OCI-LY3 (cell line): ENCODE measurements at regions not wholly inside any gene's neighbourhood (a gene's known extent, or its start where the extent isn't known, plus 50 kb on each side); places are given as distances from the start of the nearest gene placed in this dataset.

ENCODE experiments used
- EZH2phosphoT487 ChIP-seq: fragments of 200-600 bp; shearing (Covaris generic); IDR thresholded peaks from 2 replicates; pipeline ENCODE4 v1.6.1; 2018; ENCODE audit warnings: antibody characterized with exemption, mixed run types, low read depth
- TF ChIP-seq, protein P1 (sequence below): fragments of 200-600, 300-600 bp; sonication (generic); IDR thresholded peaks from 2 replicates; pipeline ENCODE4 v1.5.1; 2014; ENCODE audit warnings: antibody characterized with exemption, low read length, low read depth

DNA sequence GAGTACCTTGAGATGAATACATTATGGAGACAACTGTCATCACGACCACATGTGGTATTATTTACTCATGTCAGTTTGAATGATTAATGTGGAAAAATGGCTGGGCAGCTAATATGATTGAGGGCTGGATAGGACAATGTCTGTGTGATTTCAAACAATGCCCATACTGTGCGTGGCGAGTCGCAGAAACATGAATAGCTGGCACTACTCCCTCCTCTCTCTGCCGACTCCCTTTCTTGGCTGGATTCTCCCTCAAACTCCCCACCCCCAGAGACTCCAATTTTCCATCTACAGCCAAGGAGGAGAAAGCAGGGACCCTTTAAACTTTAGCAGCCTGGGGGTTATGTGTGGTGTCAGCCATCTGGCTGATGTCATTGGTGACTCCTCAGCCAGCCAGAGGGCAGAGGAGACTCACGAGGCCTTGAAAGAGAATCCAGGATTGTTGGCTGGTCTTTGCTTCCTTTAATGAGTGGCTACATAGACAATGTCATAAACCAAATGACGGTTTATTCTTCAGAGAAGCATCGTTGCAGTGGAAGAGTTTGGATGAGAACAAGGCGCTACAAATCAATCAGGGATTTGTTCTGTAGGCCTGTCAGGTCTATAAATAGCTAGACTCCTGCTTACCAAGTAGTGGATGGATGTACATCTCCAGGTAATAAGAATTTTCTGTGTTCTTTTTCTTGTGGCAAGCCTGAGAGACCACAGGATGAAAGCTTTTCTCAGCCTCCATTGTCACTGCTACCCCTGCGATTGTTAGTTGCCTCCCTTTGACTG, 165.6 kb downstream of the DLEU7 start:
- TF ChIP-seq, protein P1, sequence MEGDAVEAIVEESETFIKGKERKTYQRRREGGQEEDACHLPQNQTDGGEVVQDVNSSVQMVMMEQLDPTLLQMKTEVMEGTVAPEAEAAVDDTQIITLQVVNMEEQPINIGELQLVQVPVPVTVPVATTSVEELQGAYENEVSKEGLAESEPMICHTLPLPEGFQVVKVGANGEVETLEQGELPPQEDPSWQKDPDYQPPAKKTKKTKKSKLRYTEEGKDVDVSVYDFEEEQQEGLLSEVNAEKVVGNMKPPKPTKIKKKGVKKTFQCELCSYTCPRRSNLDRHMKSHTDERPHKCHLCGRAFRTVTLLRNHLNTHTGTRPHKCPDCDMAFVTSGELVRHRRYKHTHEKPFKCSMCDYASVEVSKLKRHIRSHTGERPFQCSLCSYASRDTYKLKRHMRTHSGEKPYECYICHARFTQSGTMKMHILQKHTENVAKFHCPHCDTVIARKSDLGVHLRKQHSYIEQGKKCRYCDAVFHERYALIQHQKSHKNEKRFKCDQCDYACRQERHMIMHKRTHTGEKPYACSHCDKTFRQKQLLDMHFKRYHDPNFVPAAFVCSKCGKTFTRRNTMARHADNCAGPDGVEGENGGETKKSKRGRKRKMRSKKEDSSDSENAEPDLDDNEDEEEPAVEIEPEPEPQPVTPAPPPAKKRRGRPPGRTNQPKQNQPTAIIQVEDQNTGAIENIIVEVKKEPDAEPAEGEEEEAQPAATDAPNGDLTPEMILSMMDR = no peak
- TF ChIP-seq EZH2phosphoT487 = no peak
